Trophoblast cell (in vitro differentiated cells and primary cell): ENCODE measurements at regions not wholly inside any gene's neighbourhood (a gene's known extent, or its start where the extent isn't known, plus 50 kb on each side); places are given as distances from the start of the nearest gene placed in this dataset.
"Not testable (repeated sequence)": the region's sequence is repeated elsewhere in the genome, so short reads cannot be mapped to it uniquely, and the experiment has no call there.

Source experiments
- DNase-seq, 2 donors: peaks; one replicate each; pipeline ENCODE4 v3.0.0-alpha.2; 2016
- H2AFZ ChIP-seq: 2 replicates; pipeline ENCODE4 v1.6.1; 2013; ENCODE audit warnings: low read length, moderate library complexity, mild to moderate bottlenecking; ENCODE audit not compliant: insufficient read depth, poor library complexity
- H2AK5ac ChIP-seq: 2 replicates; pipeline ENCODE4 v1.6.1; 2013; ENCODE audit warnings: mild to moderate bottlenecking, low read length
- H2BK120ac ChIP-seq: 2 replicates; pipeline ENCODE4 v1.6.1; 2013; ENCODE audit warnings: low read length, mild to moderate bottlenecking, moderate library complexity; ENCODE audit not compliant: insufficient read depth, poor library complexity
- H2BK12ac ChIP-seq: 2 replicates; pipeline ENCODE4 v1.6.1; 2013; ENCODE audit warnings: mild to moderate bottlenecking, low read length, moderate library complexity
- H2BK5ac ChIP-seq: 2 replicates; pipeline ENCODE4 v1.6.1; 2013; ENCODE audit warnings: low read length, low read depth, moderate library complexity, mild to moderate bottlenecking; ENCODE audit not compliant: poor library complexity
- H3K14ac ChIP-seq: 2 replicates; pipeline ENCODE4 v1.6.1; 2013; ENCODE audit warnings: mild to moderate bottlenecking, low read length
- H3K18ac ChIP-seq: 2 replicates; pipeline ENCODE4 v1.6.1; 2013; ENCODE audit warnings: mild to moderate bottlenecking, low read length
- H3K23ac ChIP-seq: 2 replicates; pipeline ENCODE4 v1.6.1; 2013; ENCODE audit warnings: low read length
- H3K27ac ChIP-seq: 2 replicates; pipeline ENCODE4 v1.5.1; 2013; ENCODE audit warnings: low read depth, mild to moderate bottlenecking, inconsistent platforms, low read length, moderate library complexity
- H3K27me3 ChIP-seq: 2 replicates; pipeline ENCODE4 v1.6.1; 2013; ENCODE audit warnings: inconsistent platforms, mild to moderate bottlenecking, low read length, moderate library complexity; ENCODE audit not compliant: insufficient read depth
- H3K36me3 ChIP-seq, 2 experiments: 1 replicate in 1 of 2; 2 replicates in 1 of 2; pipeline ENCODE4 v1.6.1; 2013; ENCODE audit warnings: low read length in 2 of 2, mild to moderate bottlenecking in 2 of 2, moderate library complexity in 1 of 2; ENCODE audit not compliant: insufficient read depth in 2 of 2, control insufficient read depth in 1 of 2
- H3K4ac ChIP-seq: 2 replicates; pipeline ENCODE4 v1.6.1; 2013; ENCODE audit warnings: low read depth, mild to moderate bottlenecking, low read length, moderate library complexity
- H3K4me1 ChIP-seq, 2 experiments: 1 replicate in 1 of 2; 2 replicates in 1 of 2; pipeline ENCODE4 v1.6.1; 2013; ENCODE audit warnings: low read length in 2 of 2, mild to moderate bottlenecking in 2 of 2, moderate library complexity in 1 of 2; ENCODE audit not compliant: insufficient read depth in 2 of 2, control insufficient read depth in 1 of 2
- H3K4me2 ChIP-seq: 2 replicates; pipeline ENCODE4 v1.6.1; 2013; ENCODE audit warnings: inconsistent platforms, mild to moderate bottlenecking, low read length, moderate library complexity
- H3K4me3 ChIP-seq: 2 replicates; pipeline ENCODE4 v1.5.1; 2013; ENCODE audit warnings: mild to moderate bottlenecking, low read depth, low read length, inconsistent platforms
- H3K79me1 ChIP-seq: one replicate; pipeline ENCODE4 v1.6.1; 2013; ENCODE audit warnings: low read length
- H3K79me2 ChIP-seq: 2 replicates; pipeline ENCODE4 v1.6.1; 2013; ENCODE audit warnings: low read length, mild to moderate bottlenecking; ENCODE audit not compliant: control insufficient read depth, insufficient read depth, poor library complexity
- H3K9ac ChIP-seq: 2 replicates; pipeline ENCODE4 v1.6.1; 2013; ENCODE audit warnings: mild to moderate bottlenecking, low read length
- H3K9me3 ChIP-seq: 2 replicates; pipeline ENCODE4 v1.6.1; 2013; ENCODE audit warnings: low read depth, mild to moderate bottlenecking, control low read depth, inconsistent platforms, low read length; ENCODE audit not compliant: insufficient read depth
- H4K12ac ChIP-seq: 2 replicates; pipeline ENCODE4 v1.6.1; 2013; ENCODE audit warnings: low read depth, mild to moderate bottlenecking, low read length, moderate library complexity
- H4K8ac ChIP-seq: 2 replicates; pipeline ENCODE4 v1.6.1; 2013; ENCODE audit warnings: low read depth, mild to moderate bottlenecking, low read length, moderate library complexity
- H4K91ac ChIP-seq: one replicate; pipeline ENCODE4 v1.6.1; 2013; ENCODE audit warnings: low read depth, mild to moderate bottlenecking, low read length, moderate library complexity
- WGBS: extraction: QIAGEN DNeasy Blood & Tissue Kit; methylation state at CpG from one replicate; pipeline ENCODE4 v1.1.7; 2013; ENCODE audit warnings: missing lambda C conversion rate; ENCODE audit not compliant: insufficient read length, insufficient coverage; ENCODE audit errors: extremely low coverage; 5-methylcytosine and 5-hydroxymethylcytosine counted together

GRCh38 chr2:89058616-89059015 is 367.1 kb downstream of the RPIA start:
- not testable (repeated sequence) for H3K18ac ChIP-seq, H3K14ac ChIP-seq, H2BK5ac ChIP-seq, H2BK12ac ChIP-seq, DNase-seq, H3K9me3 ChIP-seq, H3K79me2 ChIP-seq, H3K9ac ChIP-seq, H3K23ac ChIP-seq, H3K4me1 ChIP-seq, H2AFZ ChIP-seq, H2BK120ac ChIP-seq, H3K79me1 ChIP-seq, H3K36me3 ChIP-seq, H2AK5ac ChIP-seq, H3K4ac ChIP-seq, H3K27me3 ChIP-seq, H4K12ac ChIP-seq, H3K4me3 ChIP-seq, H4K8ac ChIP-seq, H3K4me2 ChIP-seq, H3K27ac ChIP-seq, H4K91ac ChIP-seq
- WGBS, result no CpG with 5 or more reads among the region's 4 CpGs

DNA sequence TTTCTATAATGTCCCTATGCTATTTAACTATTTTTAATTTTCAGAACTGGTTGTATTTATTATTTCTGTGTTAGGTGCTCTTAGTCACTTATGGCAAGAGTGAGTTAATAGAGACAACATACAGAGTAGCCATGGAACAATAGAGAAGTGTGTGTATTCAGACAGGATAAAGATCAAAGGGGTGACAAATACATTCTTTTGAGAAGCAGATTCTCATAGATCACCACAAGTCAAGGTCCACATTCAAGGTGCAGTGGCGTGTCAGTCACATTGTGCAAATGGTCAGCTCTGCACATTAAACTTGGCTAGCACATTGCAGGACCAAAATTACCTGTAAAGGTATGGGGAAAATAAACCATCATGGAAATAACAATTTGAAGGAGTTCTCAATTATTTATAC is 369.7 kb downstream of the RPIA start:
- not testable (repeated sequence) for H2BK12ac ChIP-seq, H3K9me3 ChIP-seq, H3K4me1 ChIP-seq, H2AFZ ChIP-seq, H4K8ac ChIP-seq, H3K79me2 ChIP-seq, H3K14ac ChIP-seq, H3K36me3 ChIP-seq, H2BK5ac ChIP-seq, H4K12ac ChIP-seq, H3K27me3 ChIP-seq, H3K4ac ChIP-seq, H4K91ac ChIP-seq, H2BK120ac ChIP-seq, H3K79me1 ChIP-seq, H3K18ac ChIP-seq, DNase-seq, H3K4me3 ChIP-seq, H3K23ac ChIP-seq, H3K27ac ChIP-seq, H3K9ac ChIP-seq, H2AK5ac ChIP-seq, H3K4me2 ChIP-seq
- no CpG with 5 or more reads among the region's 1 CpG for WGBS

GRCh38 chr2:89076771-89077170 is 385.3 kb downstream of the RPIA start:
- not testable (repeated sequence) for H3K36me3 ChIP-seq, H3K79me1 ChIP-seq, H2BK12ac ChIP-seq, H2BK120ac ChIP-seq, H3K4me2 ChIP-seq, H3K9ac ChIP-seq, H2AFZ ChIP-seq, H3K79me2 ChIP-seq, H3K4me1 ChIP-seq, H4K12ac ChIP-seq, H3K4me3 ChIP-seq, H3K14ac ChIP-seq, H2AK5ac ChIP-seq, H4K91ac ChIP-seq, H3K4ac ChIP-seq, H3K9me3 ChIP-seq, H2BK5ac ChIP-seq, H3K27me3 ChIP-seq, H3K18ac ChIP-seq, H3K27ac ChIP-seq, H4K8ac ChIP-seq, H3K23ac ChIP-seq
- DNase-seq, result peak in 1 of 2 donors; percentile 1
- WGBS, result no CpG with 5 or more reads among the region's 4 CpGs

- H3K23ac ChIP-seq, H3K4me2 ChIP-seq, H3K4me1 ChIP-seq, H3K9me3 ChIP-seq, H3K27me3 ChIP-seq, H3K4me3 ChIP-seq, H3K36me3 ChIP-seq, H3K4ac ChIP-seq, H2AFZ ChIP-seq, H3K18ac ChIP-seq, H3K14ac ChIP-seq, H4K12ac ChIP-seq, H3K27ac ChIP-seq, H4K8ac ChIP-seq, H2BK5ac ChIP-seq, H3K79me2 ChIP-seq, H2BK120ac ChIP-seq, H4K91ac ChIP-seq, H3K9ac ChIP-seq, H2AK5ac ChIP-seq, H2BK12ac ChIP-seq, H3K79me1 ChIP-seq: not testable (repeated sequence)
- DNase-seq, result peak; percentile 14 to 34
- no CpG with 5 or more reads among the region's 8 CpGs for WGBS
These were observed 401.4 kb downstream of the RPIA start for GRCh38 chr2:89092911-89093310.
